GM12872 (cell line): ENCODE measurements at regions not wholly inside any gene's neighbourhood (a gene's known extent, or its start where the extent isn't known, plus 50 kb on each side); places are given as distances from the start of the nearest gene placed in this dataset.

ENCODE experiments used
- TF ChIP-seq, protein P1 (sequence below): IDR thresholded peaks from 3 replicates; pipeline ENCODE4 v1.5.1; 2011; ENCODE audit warnings: low read depth, mild to moderate bottlenecking, low read length, moderate library complexity; ENCODE audit not compliant: insufficient read depth

DNA sequence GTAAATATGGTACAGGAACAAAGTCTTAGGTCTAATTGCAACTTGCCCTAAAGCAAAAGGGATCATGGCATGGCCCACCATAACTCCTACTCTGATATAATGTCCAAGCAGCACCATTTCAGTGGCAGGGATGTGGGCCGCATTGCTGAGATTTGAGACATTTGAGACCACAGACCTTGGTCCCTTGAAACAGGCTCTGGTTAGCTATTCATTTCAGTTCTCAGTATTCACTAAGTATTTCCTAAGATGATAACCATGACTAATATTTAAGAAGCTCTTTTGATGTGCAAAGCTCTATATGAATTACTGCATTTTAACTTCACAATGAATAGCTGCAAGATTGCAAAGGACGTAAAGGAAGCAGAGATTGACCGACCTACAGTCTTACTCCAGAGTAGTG, 471.0 kb downstream of the SHISA9 start:
- TF ChIP-seq, protein P1, sequence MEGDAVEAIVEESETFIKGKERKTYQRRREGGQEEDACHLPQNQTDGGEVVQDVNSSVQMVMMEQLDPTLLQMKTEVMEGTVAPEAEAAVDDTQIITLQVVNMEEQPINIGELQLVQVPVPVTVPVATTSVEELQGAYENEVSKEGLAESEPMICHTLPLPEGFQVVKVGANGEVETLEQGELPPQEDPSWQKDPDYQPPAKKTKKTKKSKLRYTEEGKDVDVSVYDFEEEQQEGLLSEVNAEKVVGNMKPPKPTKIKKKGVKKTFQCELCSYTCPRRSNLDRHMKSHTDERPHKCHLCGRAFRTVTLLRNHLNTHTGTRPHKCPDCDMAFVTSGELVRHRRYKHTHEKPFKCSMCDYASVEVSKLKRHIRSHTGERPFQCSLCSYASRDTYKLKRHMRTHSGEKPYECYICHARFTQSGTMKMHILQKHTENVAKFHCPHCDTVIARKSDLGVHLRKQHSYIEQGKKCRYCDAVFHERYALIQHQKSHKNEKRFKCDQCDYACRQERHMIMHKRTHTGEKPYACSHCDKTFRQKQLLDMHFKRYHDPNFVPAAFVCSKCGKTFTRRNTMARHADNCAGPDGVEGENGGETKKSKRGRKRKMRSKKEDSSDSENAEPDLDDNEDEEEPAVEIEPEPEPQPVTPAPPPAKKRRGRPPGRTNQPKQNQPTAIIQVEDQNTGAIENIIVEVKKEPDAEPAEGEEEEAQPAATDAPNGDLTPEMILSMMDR: no peak

- TF ChIP-seq, protein P1: no peak
These were observed 474.8 kb downstream of the SHISA9 start for GRCh38 chr16:13376174-13376573.

DNA sequence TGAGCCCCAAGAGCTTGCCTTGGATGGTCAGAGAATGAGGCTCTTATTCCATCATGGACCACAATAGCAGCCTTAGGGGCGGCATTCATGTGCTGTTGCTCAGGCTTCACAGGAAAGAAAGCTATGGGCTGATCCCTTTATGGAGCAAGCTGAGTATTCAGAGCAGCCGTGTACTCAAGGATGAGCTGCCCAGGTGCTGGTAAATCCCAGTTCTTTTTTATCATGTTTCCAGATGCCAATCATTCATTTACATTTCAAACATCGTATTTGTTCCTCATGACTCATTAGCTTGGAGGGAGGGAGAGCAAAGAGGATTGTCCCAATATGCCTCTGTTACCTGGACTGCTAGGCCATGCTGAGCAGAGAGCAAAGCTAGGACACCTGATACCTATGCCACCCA, 475.7 kb downstream of the SHISA9 start:
- TF ChIP-seq, protein P1: no peak

DNA sequence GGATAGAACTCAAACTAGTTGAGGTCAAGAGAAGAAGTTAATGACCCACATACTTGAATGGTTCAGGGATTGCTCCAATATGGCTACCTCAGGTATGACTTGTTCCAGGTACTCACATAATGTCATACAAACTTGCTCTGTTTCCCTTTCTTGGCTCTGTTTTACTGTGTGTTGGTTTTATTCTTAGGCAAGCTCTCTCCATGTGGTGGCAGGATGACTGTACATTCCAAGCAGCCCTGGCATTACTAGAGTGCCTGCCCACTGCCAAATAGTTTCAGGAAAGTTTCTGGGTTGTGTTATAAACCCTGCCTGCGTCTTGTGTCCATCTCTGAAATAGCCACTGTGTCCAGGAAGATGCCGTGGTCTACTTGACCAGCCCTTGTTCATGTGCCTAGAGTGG, 476.8 kb downstream of the SHISA9 start:
- TF ChIP-seq, protein P1: no peak

DNA sequence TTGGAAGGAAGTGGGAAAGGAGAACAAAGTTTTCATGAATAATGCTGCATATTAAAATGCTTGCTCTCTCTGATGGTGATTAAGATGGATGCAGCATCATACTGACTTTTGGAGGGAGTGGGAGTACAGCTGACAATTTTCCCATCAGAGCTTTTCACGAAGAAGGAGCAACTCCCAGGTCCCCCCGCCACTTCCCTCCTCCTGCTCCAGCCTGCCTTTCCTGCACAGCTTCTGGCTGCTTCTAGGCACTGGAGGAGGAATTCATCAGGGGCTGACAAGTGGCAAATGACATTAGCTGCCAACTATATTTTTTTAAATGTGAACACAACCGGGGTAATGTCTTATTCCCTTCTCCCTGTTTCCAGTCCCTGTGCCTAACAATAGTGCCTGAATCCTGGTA, 477.9 kb downstream of the SHISA9 start:
- TF ChIP-seq, protein P1: no peak

DNA sequence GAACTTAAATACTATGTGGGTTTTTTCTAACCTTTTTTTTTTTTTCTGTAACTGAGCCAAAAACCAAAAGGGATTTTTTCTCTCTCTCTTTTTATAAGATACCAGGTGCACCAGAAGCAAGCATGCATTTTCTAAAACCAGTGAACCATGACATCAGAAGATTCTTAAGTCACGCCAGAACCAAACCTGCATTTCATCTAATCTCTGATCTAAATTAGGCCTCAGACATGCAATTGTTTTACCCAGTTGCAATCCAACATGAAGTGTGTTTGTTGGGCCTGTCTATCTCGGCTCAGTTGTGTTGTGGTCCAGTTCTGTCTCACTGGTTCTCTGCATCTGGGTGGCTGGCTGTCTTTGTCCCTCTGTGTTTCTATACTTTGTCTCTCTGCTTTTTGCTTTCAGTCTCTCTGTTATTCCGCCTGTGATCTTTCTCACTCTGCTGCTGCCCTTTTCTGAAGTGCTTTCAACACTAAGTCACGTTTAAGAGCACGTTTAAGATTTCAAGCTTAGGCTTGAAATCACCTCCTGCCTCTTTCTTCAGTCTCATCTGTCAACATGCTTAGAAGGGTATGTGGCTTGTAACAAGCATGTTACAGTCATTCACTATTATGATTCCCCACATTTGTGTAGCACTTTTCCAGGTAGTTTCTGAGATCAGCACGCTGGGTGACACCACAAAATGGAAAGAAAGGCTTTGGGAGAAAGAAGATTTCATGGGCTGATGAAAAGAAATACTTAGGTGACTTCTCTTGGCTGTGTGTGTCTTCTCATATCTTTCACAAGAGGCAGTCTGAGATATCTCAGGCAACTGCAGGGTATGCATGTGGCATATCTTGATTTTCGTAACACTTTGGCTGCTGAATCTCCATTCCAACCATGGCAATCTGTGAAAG, 488.9 kb downstream of the SHISA9 start:
- TF ChIP-seq, protein P1: no peak

DNA sequence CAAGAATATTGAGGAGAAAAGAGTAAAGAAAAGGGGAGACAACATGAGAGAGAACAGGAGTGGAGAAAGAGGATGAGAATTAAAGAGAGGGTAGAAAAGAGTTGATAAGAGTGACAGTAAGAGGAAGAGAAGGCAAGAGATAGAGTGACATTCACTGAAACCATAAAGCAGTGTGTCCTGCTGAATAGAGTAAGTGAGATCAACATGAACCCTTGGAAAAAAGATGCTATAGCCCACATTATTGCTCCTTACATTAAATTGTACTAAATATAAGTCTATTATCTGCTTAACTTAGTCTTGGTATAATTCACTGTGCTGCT, 489.5 kb downstream of the SHISA9 start:
- TF ChIP-seq, protein P1: no peak
